Large intestine (tissue), 3 donors: ENCODE measurements at regions not wholly inside any gene's neighbourhood (a gene's known extent, or its start where the extent isn't known, plus 50 kb on each side); places are given as distances from the start of the nearest gene placed in this dataset.
"Not testable (repeated sequence)": the region's sequence is repeated elsewhere in the genome, so short reads cannot be mapped to it uniquely, and the experiment has no call there.

Experiments
- DNase-seq, 2 donors: peaks; one replicate each; pipeline versions ENCODE4 v3.0.0 to v3.0.0-alpha.2; 2013
- H3K27ac ChIP-seq: one replicate; pipeline ENCODE4 v1.5.1; 2013; ENCODE audit warnings: low read length
- H3K27me3 ChIP-seq: 2 replicates; pipeline ENCODE4 v1.6.1; 2013; ENCODE audit warnings: low read length; ENCODE audit not compliant: control insufficient read depth, insufficient read depth
- H3K36me3 ChIP-seq: 2 replicates; pipeline ENCODE4 v1.6.1; 2013; ENCODE audit warnings: low read length; ENCODE audit not compliant: control insufficient read depth, insufficient read depth
- H3K4me1 ChIP-seq: one replicate; pipeline ENCODE4 v1.6.1; 2013; ENCODE audit warnings: low read length; ENCODE audit not compliant: control insufficient read depth, insufficient read depth
- H3K4me3 ChIP-seq: one replicate; pipeline ENCODE4 v1.5.1; 2013; ENCODE audit warnings: low read length
- H3K9me3 ChIP-seq: one replicate; pipeline ENCODE4 v1.6.1; 2013; ENCODE audit warnings: mild to moderate bottlenecking, low read depth, low read length, moderate library complexity; ENCODE audit not compliant: control insufficient read depth
- WGBS: methylation state at CpG from one replicate; pipeline ENCODE4 v1.1.5; 2013; ENCODE audit warnings: low lambda C conversion rate; ENCODE audit not compliant: insufficient coverage; 5-methylcytosine and 5-hydroxymethylcytosine counted together

DNA sequence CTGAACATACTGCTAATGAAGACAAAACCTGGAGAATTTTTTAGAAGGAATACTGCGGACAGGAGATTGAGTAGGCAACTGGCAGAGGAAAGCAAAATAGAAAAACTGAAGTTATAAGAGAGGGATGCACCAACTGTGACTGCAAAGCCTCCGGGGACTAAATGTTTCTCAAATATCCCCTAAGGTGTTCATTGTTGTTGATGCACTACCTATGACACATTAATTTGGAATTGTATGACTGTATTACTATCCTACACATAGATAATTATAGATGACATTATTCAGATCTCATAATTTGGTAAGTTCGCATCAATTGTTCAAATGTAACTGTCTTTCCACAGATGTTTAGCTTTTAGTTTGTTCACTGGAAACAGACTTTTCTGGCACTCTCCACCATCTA, 341.1 kb downstream of the MMUT start:
- no peaks in the 10 kb centered on the region for H3K4me1 ChIP-seq
- no peak for DNase-seq
- H3K36me3 ChIP-seq, result no peaks in the 10 kb centered on the region
- H3K27ac ChIP-seq, result no peak overlapping the region
- no peaks in the 10 kb centered on the region for H3K9me3 ChIP-seq
- H3K4me3 ChIP-seq, result no peak overlapping the region
- 93% methylated on average over 2 of the region's 3 CpGs for WGBS
- no peaks in the 10 kb centered on the region for H3K27me3 ChIP-seq

DNA sequence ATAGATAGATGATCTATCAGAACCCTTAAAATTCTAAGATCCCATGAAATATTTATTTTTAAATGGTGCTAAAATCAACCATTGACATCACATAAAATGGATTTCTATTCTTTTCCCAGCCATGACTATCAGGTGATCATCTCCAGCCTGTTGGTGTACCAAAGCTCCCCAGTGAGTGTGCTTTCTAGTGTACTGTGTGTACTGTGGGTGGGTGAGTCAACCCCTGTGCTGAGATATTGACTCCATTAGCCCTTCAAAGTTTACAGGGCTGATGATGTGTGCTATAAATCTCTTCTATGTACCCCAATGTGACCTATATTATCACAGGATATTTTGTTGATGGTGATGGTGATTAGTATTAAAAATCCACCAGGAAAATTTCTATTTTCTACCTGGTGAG, 344.6 kb downstream of the MMUT start:
- Histone ChIP-seq H3K9me3 (no peaks in the 10 kb centered on the region), H3K27me3 (no peaks in the 10 kb centered on the region), H3K4me1 (no peaks in the 10 kb centered on the region), H3K27ac (no peak overlapping the region), H3K36me3 (no peaks in the 10 kb centered on the region), H3K4me3 (no peak overlapping the region)
- no peak for DNase-seq

DNA sequence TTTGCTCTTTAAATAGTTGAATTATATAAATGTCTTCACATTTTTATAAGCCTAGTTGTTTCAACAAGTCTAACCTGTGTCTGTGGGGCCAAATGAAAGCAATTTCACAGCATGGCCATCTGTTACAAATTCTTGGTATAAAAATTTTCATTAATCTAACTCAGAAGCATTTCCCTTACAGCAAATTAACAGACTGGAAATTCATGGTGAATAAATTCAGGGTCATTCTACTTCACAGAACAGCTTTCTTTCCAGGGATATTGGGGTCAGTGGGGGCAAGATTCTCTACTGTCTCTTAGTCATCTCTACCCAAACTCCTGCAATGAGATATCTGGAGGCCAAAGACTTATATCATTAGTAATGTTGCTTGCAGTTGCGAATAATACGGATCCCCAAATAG, 352.1 kb downstream of the MMUT start:
- DNase-seq, result no peak
- no peak overlapping the region for H3K4me3 ChIP-seq
- 100% methylated on average over 1 of the region's 2 CpGs for WGBS
- no peaks in the 10 kb centered on the region for H3K27me3 ChIP-seq
- no peak overlapping the region for H3K27ac ChIP-seq
- H3K4me1 ChIP-seq, result no peaks in the 10 kb centered on the region
- H3K36me3 ChIP-seq, result no peaks in the 10 kb centered on the region
- no peaks in the 10 kb centered on the region for H3K9me3 ChIP-seq

DNA sequence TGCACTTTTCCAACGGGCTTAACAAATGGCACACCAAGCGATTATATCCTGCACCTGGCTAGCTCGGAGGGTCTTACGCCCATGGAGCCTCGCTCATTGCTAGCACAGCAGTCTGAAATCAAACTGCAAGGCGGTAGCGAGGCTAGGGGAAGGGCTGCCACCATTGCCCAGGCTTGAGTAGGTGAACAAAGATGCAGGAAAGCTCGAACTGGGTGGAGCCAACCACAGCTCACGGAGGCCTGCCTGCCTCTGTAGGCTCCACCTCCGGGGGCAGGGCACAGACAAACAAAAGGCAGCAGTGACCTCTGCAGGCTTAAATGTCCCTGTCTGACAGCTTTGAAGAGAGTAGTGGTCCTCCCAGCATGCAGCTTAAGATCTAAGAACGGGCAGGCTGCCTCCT, 365.4 kb downstream of the MMUT start:
- not testable (repeated sequence) for H3K27ac ChIP-seq, H3K4me1 ChIP-seq, H3K4me3 ChIP-seq, H3K9me3 ChIP-seq, H3K36me3 ChIP-seq, H3K27me3 ChIP-seq, DNase-seq
- WGBS, result no CpG with 5 or more reads among the region's 11 CpGs

DNA sequence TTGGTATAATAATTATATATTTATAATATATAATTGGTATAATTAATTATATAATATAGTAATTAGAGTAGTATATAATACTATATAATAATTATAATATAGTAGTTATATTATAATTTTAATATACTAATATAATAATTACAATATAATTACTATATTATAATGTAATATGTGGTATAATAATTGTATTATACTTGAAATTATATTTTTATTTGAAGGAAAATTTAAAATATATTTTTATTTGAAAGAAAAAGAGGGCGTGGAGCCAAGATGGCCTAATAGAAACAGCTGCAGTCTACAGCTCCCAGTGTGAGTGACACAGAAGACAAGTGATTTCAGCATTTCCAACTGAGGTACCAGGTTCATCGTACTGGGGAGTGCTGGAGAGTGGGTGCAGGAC, 365.9 kb downstream of the MMUT start:
- Histone ChIP-seq H3K9me3 (no peaks in the 10 kb centered on the region), H3K27ac (no peak overlapping the region), H3K4me1 (no peaks in the 10 kb centered on the region), H3K4me3 (no peak overlapping the region), H3K27me3 (no peaks in the 10 kb centered on the region), H3K36me3 (no peaks in the 10 kb centered on the region)
- WGBS, result 100% methylated on average over 1 of the region's 2 CpGs
- DNase-seq, result no peak

DNA sequence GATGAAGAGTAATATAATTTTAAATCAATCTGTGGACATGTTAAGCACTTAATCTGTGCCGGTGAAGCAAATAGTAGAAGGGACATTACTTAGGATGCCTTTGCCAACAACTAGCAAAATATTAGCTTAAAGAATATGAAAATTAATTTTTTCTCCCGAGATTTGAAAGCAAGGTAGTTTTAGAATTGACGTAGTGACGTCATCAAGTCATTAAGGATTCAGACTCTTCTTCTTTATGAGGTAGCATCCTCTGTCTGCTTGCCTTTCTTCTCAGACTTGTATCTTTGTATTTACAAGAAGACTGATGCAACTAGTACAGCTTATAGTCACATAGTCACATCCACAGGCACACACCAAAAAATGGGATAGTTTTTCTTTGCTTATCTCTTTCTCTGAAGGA, 374.4 kb downstream of the MMUT start:
- no peaks in the 10 kb centered on the region for H3K27me3 ChIP-seq
- H3K4me3 ChIP-seq, result no peak overlapping the region
- no peak overlapping the region for H3K27ac ChIP-seq
- WGBS, result 100% methylated on average over 4 of the region's 4 CpGs
- no peaks in the 10 kb centered on the region for H3K36me3 ChIP-seq
- H3K4me1 ChIP-seq, result no peaks in the 10 kb centered on the region
- H3K9me3 ChIP-seq, result no peaks in the 10 kb centered on the region
- DNase-seq, result no peak

DNA sequence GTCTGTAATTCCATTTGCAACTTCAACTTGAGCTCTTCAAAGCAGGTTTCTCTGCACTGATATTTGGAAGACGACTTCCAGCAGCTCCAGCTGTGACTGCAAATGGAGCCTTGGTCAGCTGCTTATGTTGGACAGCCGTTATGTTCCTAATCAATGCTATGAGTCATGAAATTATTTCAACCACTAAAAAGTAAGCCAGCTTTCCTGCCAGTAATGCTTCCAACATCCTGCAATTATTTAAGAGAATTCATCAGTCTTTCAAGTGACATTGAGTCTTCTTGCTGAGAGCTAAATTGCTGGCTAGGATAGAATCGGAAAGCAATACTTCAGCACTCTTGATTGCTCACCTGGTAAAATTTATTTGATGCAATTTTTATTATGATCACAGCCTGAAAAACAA, 375.7 kb downstream of the MMUT start:
- H3K4me3 ChIP-seq, result no peak overlapping the region
- no CpG with 5 or more reads among the region's 3 CpGs for WGBS
- H3K27me3 ChIP-seq, result no peaks in the 10 kb centered on the region
- H3K9me3 ChIP-seq, result no peaks in the 10 kb centered on the region
- no peaks in the 10 kb centered on the region for H3K36me3 ChIP-seq
- DNase-seq, result no peak
- no peaks in the 10 kb centered on the region for H3K4me1 ChIP-seq
- no peak overlapping the region for H3K27ac ChIP-seq

DNA sequence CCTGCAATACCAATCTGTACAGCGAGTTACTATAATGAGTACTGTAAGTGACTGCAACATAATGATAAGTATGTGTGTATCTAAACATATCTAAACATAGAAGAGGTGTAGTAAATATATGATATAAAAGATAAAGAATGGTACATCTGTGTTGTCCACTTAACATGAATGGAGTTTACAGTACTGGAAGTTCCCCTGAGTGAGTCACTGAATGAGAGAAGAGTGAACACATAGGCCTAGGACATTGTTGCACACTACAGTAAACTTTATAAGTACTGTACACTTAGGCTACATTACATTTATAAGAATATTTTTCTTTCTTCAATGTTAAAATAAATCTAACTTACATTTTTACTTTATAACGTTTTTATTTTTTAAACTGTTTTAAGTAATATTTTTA, 380.4 kb downstream of the MMUT start:
- H3K9me3 ChIP-seq, result no peaks in the 10 kb centered on the region
- 81% methylated on average over 2 of the region's 2 CpGs for WGBS

DNA sequence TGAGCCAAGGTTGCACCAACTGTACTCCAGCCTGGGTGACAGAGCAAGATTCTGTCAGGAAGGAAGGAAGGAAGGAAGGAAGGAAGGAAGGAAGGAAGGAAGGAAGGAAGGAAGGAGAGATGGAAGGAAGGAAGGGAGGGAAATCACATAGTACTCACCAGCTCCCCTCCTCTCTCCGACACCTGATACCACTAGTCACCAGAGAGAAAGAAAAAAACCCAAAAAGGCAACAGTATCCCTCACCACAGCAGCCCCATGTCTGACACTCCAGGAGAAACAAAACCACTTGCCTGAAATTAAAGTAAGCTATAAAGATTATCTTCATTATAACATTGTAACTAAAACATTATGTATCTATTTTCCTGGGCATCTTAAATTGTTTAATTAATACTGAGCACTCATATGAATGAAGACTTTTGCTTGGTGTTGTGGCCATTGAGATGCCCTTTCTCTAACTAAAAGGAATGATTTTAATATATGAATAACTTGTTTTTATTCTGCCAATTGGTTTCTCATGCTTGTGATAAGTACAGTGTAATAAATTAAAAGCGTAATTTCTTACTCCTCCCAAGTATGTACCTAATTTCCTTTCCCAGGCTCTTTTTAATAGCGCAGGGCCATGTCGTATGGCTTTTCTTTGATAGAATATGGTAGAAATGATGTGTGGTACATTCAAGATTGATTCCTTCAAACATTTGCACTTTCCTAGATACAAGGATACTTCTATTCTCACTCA, 390.0 kb downstream of the MMUT start:
- no peak for DNase-seq
- Histone ChIP-seq H3K4me1 (no peaks in the 10 kb centered on the region), H3K9me3 (peaks cover 3% of the 10 kb centered on the region), H3K27ac (no peak overlapping the region), H3K27me3 (no peaks in the 10 kb centered on the region), H3K4me3 (no peak overlapping the region), H3K36me3 (no peaks in the 10 kb centered on the region)
- 92% methylated on average over 2 of the region's 4 CpGs for WGBS

More for the DNA sequence above, 380.4 kb downstream of the MMUT start:
- Histone ChIP-seq H3K36me3 (no peaks in the 10 kb centered on the region), H3K27me3 (no peaks in the 10 kb centered on the region), H3K27ac (no peak overlapping the region), H3K4me1 (no peaks in the 10 kb centered on the region), H3K4me3 (no peak overlapping the region)
- DNase-seq, result no peak

DNA sequence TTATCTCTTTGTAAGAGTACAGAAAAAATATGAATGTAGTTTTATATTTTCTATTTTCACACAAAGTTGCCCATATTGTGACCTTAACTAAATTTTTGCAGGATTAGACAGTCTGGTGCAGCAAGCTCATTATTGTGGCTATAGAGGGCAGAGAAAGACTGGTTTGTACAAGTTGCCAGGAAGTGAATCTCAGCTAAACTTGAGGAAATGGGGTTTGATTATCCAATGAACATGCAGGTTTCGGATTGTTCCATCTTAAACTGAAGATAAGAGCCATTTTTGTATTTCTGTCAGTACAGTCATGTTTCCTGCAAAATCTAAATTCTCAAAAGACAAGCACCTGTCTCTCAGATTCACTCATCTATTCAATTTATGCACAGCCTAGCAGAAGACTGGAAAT, 390.9 kb downstream of the MMUT start:
- Histone ChIP-seq H3K4me1 (no peaks in the 10 kb centered on the region), H3K27ac (no peak overlapping the region), H3K27me3 (no peaks in the 10 kb centered on the region), H3K36me3 (no peaks in the 10 kb centered on the region), H3K4me3 (no peak overlapping the region), H3K9me3 (peaks cover 3% of the 10 kb centered on the region)
- DNase-seq, result no peak
- no CpG with 5 or more reads among the region's 1 CpG for WGBS

DNA sequence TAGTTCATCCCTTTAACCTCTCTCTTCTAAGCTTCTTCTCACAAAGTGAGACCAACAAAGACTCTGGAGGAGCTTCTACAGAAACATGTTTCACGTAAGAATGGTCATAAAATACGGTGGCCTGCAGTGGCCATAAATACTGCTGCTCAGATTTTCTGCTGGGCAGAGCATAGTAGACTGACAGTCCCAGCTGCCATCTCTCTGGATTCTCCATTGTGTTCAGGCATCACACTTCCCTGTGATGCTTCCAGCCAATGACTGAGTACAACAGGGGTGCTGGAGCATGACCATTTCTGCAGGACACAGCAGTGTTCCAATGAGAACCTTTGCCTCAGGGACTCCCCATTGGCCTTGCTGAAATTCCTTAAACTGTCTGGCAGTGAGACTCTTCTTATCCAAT, 392.6 kb downstream of the MMUT start:
- no CpG with 5 or more reads among the region's 2 CpGs for WGBS
- no peak for DNase-seq
- Histone ChIP-seq H3K4me1 (no peaks in the 10 kb centered on the region), H3K4me3 (no peak overlapping the region), H3K27me3 (no peaks in the 10 kb centered on the region), H3K9me3 (peaks cover 3% of the 10 kb centered on the region), H3K27ac (no peak overlapping the region), H3K36me3 (no peaks in the 10 kb centered on the region)
